Ovary (tissue), 3 donors: ENCODE measurements at regions not wholly inside any gene's neighbourhood (a gene's known extent, or its start where the extent isn't known, plus 50 kb on each side); places are given as distances from the start of the nearest gene placed in this dataset.

Experiments
- CTCF ChIP-seq, 3 donors: fragments of 450-650 bp in 2 of 3; fragments of 200-600 bp in 1 of 3; IDR thresholded peaks; one replicate each; pipeline versions ENCODE4 v1.5.1 to v1.8.0; 2016 to 2022; ENCODE audit warnings: antibody characterized with exemption in 3 of 3, mild to moderate bottlenecking in 1 of 3
- POLR2A ChIP-seq: fragments of 450-650 bp; IDR thresholded peaks from one replicate; pipeline ENCODE4 v1.6.1; 2017; ENCODE audit warnings: antibody characterized with exemption, mild to moderate bottlenecking, moderate library complexity
- donor health status: DM: no; HTN: no; CAD: no.

- TF ChIP-seq CTCF (IDR thresholded peaks at IDR 0.05) (no peak), POLR2A (no peak)
Measured at GRCh38 chr12:4140581-4141301, 132.8 kb upstream of the CCND2 start.
